ENCODE measurements at regions not wholly inside any gene's neighbourhood (a gene's known extent, or its start where the extent isn't known, plus 50 kb on each side); places are given as distances from the start of the nearest gene placed in this dataset.

GRCh38 chr20:10789386-10789785 is 115.6 kb upstream of the JAG1 start:
- TF ChIP-seq POLR2AphosphoS5 (IDR thresholded peaks at IDR 0.05) (no peak), CTCF (IDR thresholded peaks at IDR 0.05) (no peak), POLR2A (IDR thresholded peaks at IDR 0.05) (no peak), EP300 (IDR thresholded peaks at IDR 0.05) (no peak)

Measured in sigmoid colon (tissue), 4 donors.